IMR-90 (cell line): ENCODE measurements at regions not wholly inside any gene's neighbourhood (a gene's known extent, or its start where the extent isn't known, plus 50 kb on each side); places are given as distances from the start of the nearest gene placed in this dataset.

Experiments used
- ATAC-seq: fragments of 200-7000 bp; cut with Tn5 transposase; 2 replicates; pipeline ENCODE4 v1.9.1; 2020; ENCODE audit warnings: low read depth, mild to moderate bottlenecking, moderate library complexity
- BruUV-seq: library from RNA; stranded (reverse); fragments of 400-500 nt; replicated peaks from 2 replicates; lab custom pipeline; 2021; lab: Mats Ljungman, UMichigan
- CTCF ChIA-PET: fragments of 300-600 bp; formaldehyde crosslinking; extraction: SDS; loops from one replicate; lab custom pipeline; 2021; ENCODE audit warnings: antibody characterized with exemption; lab: Yijun Ruan, JAX
- POLR2A ChIA-PET: fragments of 300-600 bp; sonication (Branson Sonifier 250); formaldehyde crosslinking; loops from one replicate; lab custom pipeline; 2022; ENCODE audit warnings: antibody characterized with exemption; ENCODE audit not compliant: unreplicated experiment; lab: Charles Lee
- DNase-seq: peaks from one replicate; pipeline ENCODE4 v3.0.0; 2013
- H2AFZ ChIP-seq: replicated peaks from 2 replicates; pipeline ENCODE3; 2013; ENCODE audit warnings: low read length, mild to moderate bottlenecking; ENCODE audit not compliant: poor library complexity
- H2AK5ac ChIP-seq: 2 replicates; pipeline ENCODE4 v1.6.1; 2013; ENCODE audit warnings: low read depth, low read length, inconsistent platforms
- H2AK9ac ChIP-seq: replicated peaks from 2 replicates; pipeline ENCODE3; 2013; ENCODE audit warnings: mild to moderate bottlenecking, low read depth, low read length, moderate library complexity; ENCODE audit not compliant: poor library complexity
- H2BK120ac ChIP-seq: 2 replicates; pipeline ENCODE4 v1.6.1; 2013; ENCODE audit warnings: low read depth, low read length, inconsistent platforms
- H2BK15ac ChIP-seq: 3 replicates; pipeline ENCODE4 v1.6.1; 2013; ENCODE audit warnings: low read depth, low read length, inconsistent platforms
- H2BK20ac ChIP-seq: 2 replicates; pipeline ENCODE4 v1.6.1; 2013; ENCODE audit warnings: low read depth, mild to moderate bottlenecking, inconsistent platforms, low read length, moderate library complexity
- H2BK5ac ChIP-seq: 2 replicates; pipeline ENCODE4 v1.6.1; 2013; ENCODE audit warnings: mild to moderate bottlenecking, low read depth, low read length, inconsistent platforms; ENCODE audit not compliant: poor library complexity, severe bottlenecking
- H3K14ac ChIP-seq: replicated peaks from 2 replicates; pipeline ENCODE4 v1.6.1; 2013; ENCODE audit warnings: low read depth, low read length, inconsistent platforms
- H3K18ac ChIP-seq: 2 replicates; pipeline ENCODE4 v1.6.1; 2013; ENCODE audit warnings: low read depth, low read length, control low read depth
- H3K23ac ChIP-seq: 2 replicates; pipeline ENCODE4 v1.6.1; 2013; ENCODE audit warnings: low read depth, low read length, inconsistent platforms
- H3K27ac ChIP-seq: 2 replicates; pipeline ENCODE4 v1.5.1; 2013; ENCODE audit warnings: mild to moderate bottlenecking, control low read depth, low read length; ENCODE audit not compliant: insufficient read depth
- H3K27me3 ChIP-seq: 2 replicates; pipeline ENCODE4 v1.6.1; 2013; ENCODE audit warnings: low read length; ENCODE audit not compliant: control insufficient read depth, insufficient read depth
- H3K36me3 ChIP-seq: 2 replicates; pipeline ENCODE4 v1.6.1; 2013; ENCODE audit warnings: low read length, mixed read lengths; ENCODE audit not compliant: control insufficient read depth, insufficient read depth
- H3K4ac ChIP-seq: 2 replicates; pipeline ENCODE4 v1.6.1; 2013; ENCODE audit warnings: low read depth, low read length, inconsistent platforms
- H3K4me1 ChIP-seq: 2 replicates; pipeline ENCODE4 v1.6.1; 2013; ENCODE audit warnings: low read length, mixed read lengths; ENCODE audit not compliant: control insufficient read depth, insufficient read depth
- H3K4me2 ChIP-seq: 2 replicates; pipeline ENCODE4 v1.6.1; 2013; ENCODE audit warnings: low read depth, mild to moderate bottlenecking, control low read depth, low read length, moderate library complexity
- H3K4me3 ChIP-seq: 2 replicates; pipeline ENCODE4 v1.5.1; 2013; ENCODE audit warnings: low read depth, mild to moderate bottlenecking, control low read depth, low read length, moderate library complexity; ENCODE audit not compliant: insufficient read depth
- H3K56ac ChIP-seq: 2 replicates; pipeline ENCODE4 v1.6.1; 2013; ENCODE audit warnings: low read length, inconsistent platforms; ENCODE audit not compliant: insufficient read depth; ENCODE audit errors: extremely low read depth
- H3K79me1 ChIP-seq, 2 experiments: 2 replicates each; pipeline ENCODE4 v1.6.1; 2013; ENCODE audit warnings: low read length in 2 of 2, inconsistent platforms in 1 of 2, low read depth in 1 of 2
- H3K9ac ChIP-seq: 2 replicates; pipeline ENCODE4 v1.6.1; 2013; ENCODE audit warnings: low read depth, low read length, control low read depth
- H3K9me1 ChIP-seq: 2 replicates; pipeline ENCODE4 v1.6.1; 2013; ENCODE audit warnings: low read length, inconsistent platforms; ENCODE audit not compliant: insufficient read depth
- H3K9me3 ChIP-seq: 2 replicates; pipeline ENCODE4 v1.6.1; 2013; ENCODE audit warnings: low read length; ENCODE audit not compliant: control insufficient read depth, insufficient read depth
- H4K20me1 ChIP-seq: 2 replicates; pipeline ENCODE4 v1.6.1; 2013; ENCODE audit warnings: low read length, inconsistent platforms; ENCODE audit not compliant: insufficient read depth
- H4K5ac ChIP-seq: 2 replicates; pipeline ENCODE4 v1.6.1; 2013; ENCODE audit warnings: mild to moderate bottlenecking, low read depth, low read length, control low read depth
- H4K8ac ChIP-seq, 2 experiments: 2 replicates each; pipeline ENCODE4 v1.6.1; 2013; ENCODE audit warnings: low read depth in 2 of 2, low read length in 2 of 2, control low read depth in 1 of 2, inconsistent platforms in 1 of 2
- H4K91ac ChIP-seq: 2 replicates; pipeline ENCODE4 v1.6.1; 2013; ENCODE audit warnings: low read depth, low read length, inconsistent platforms; ENCODE audit not compliant: insufficient read depth
- CEBPB ChIP-seq: IDR thresholded peaks from 2 replicates; pipeline ENCODE4 v1.6.1; 2012; ENCODE audit warnings: low read depth, low read length, improper control_type of control experiment
- FOS ChIP-seq: fragments of 150-350 bp; IDR thresholded peaks from 2 replicates; pipeline ENCODE4 v1.6.1; 2016; ENCODE audit warnings: low read depth, low read length
- MAFK ChIP-seq: IDR thresholded peaks from 2 replicates; pipeline ENCODE4 v1.6.1; 2012; ENCODE audit warnings: low read depth, low read length, improper control_type of control experiment
- MAZ ChIP-seq: IDR thresholded peaks from 2 replicates; pipeline ENCODE4 v1.6.1; 2012; ENCODE audit warnings: low read depth, mild to moderate bottlenecking, low read length, improper control_type of control experiment, moderate library complexity, borderline replicate concordance
- MXI1 ChIP-seq: IDR thresholded peaks from 2 replicates; pipeline ENCODE4 v1.6.1; 2012; ENCODE audit warnings: low read depth, mild to moderate bottlenecking, low read length, moderate library complexity, borderline replicate concordance
- NFE2L2 ChIP-seq: fragments of 150-350 bp; IDR thresholded peaks from 2 replicates; pipeline ENCODE4 v1.6.1; 2016; ENCODE audit warnings: low read depth, mild to moderate bottlenecking, low read length
- RFX5 ChIP-seq: IDR thresholded peaks from 2 replicates; pipeline ENCODE4 v1.8.0; 2012; ENCODE audit warnings: low read depth, mild to moderate bottlenecking, low read length, moderate library complexity
- WGBS, 2 experiments: methylation state at CpG; one replicate each; pipeline versions ENCODE4 v1.1.5 to v1.1.7; 2013; ENCODE audit warnings: missing lambda C conversion rate in 2 of 2; ENCODE audit not compliant: insufficient read length in 1 of 2; ENCODE audit errors: extremely low coverage in 2 of 2; 5-methylcytosine and 5-hydroxymethylcytosine counted together
- dilution Hi-C: fragments of 300-500 bp; cut with HindIII; formaldehyde crosslinking; loops from one replicate; pipeline ENCODE4 v1.14.3; 2018; ENCODE audit warnings: low sequenced_read_pairs; ENCODE audit not compliant: unreplicated experiment
- in situ Hi-C: fragments of 300-500 bp; cut with MboI; formaldehyde crosslinking; loops from 3 replicates; pipeline ENCODE4 v1.14.3; 2019; ENCODE audit warnings: low sequenced_read_pairs, inconsistent platforms, mixed read lengths
- intact Hi-C: fragments of 100-400 bp; cut with micrococcal nuclease; formaldehyde crosslinking; loops from 2 replicates; pipeline ENCODE4 v1.10.0; 2022
- TF ChIP-seq, protein P1 (sequence below): conservative IDR thresholded peaks from 2 replicates; pipeline ENCODE4 v1.5.1; 2012; ENCODE audit warnings: mild to moderate bottlenecking, low read depth, low read length, improper control_type of control experiment

DNA sequence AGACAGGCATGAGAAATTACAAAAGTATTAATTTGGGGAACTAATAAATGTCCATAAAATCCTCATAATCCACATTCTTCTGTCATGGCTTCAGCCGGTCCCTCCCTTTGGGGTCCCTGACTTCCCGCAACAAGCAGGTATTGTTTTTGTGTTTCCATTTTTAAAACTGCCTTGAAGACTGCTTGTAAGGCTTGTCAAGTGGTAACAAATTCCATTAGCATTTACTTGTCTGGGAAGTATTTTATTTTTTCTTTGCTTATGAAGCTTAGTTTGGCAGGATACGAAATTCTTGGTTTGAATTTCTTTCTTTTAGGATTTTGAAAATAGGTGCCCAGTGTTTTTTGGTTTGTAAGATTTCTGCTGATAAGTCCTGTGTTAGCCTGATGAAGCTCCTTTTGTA lies 65.3 kb upstream of the LRFN5 start:
- Histone ChIP-seq H3K4me1 (no peaks in the 10 kb centered on the region), H3K23ac (no peak overlapping the region), H3K9me1 (no peaks in the 10 kb centered on the region), H3K9ac (no peak overlapping the region), H3K4me2 (no peak overlapping the region), H3K27ac (no peak overlapping the region), H3K4me3 (no peak overlapping the region), H2BK20ac (no peak overlapping the region), H2BK120ac (no peak overlapping the region), H4K5ac (no peak overlapping the region), H3K36me3 (no peaks in the 10 kb centered on the region), H3K56ac (no peak overlapping the region), H3K9me3 (peaks cover 3% of the 10 kb centered on the region; the same call in 1 of the 2 replicates), H4K8ac (no peak overlapping the region), H3K14ac (no peak overlapping the region), H3K27me3 (no peaks in the 10 kb centered on the region), H2AK9ac (no peak overlapping the region), H2AFZ (no peak overlapping the region), H3K4ac (no peak overlapping the region), H2BK15ac (no peak overlapping the region), H2AK5ac (no peak overlapping the region), H3K18ac (no peak overlapping the region), H3K79me1 (no peaks in the 10 kb centered on the region), H4K91ac (no peak overlapping the region), H2BK5ac (no peak overlapping the region), H4K20me1 (no peaks in the 10 kb centered on the region)
- no peak for ATAC-seq
- CTCF ChIA-PET = interaction anchor here (0.6 kb wide), 1 partner anchor 1083 kb away, joined by 8 read pairs; no protein-coding TSS in a partner anchor
- intact Hi-C loops (no loop called here), dilution Hi-C loops (no loop called here), in situ Hi-C loops (no loop called here)
- no CpG with 5 or more reads among the region's 3 CpGs for WGBS, 2 experiments
- TF ChIP-seq MXI1 = no peak
- no peak for TF ChIP-seq CEBPB
- TF ChIP-seq NFE2L2 = no peak
- no peak for TF ChIP-seq MAFK
- TF ChIP-seq FOS = no peak
- TF ChIP-seq RFX5 = no peak
- TF ChIP-seq MAZ = no peak
- TF ChIP-seq, protein P1, sequence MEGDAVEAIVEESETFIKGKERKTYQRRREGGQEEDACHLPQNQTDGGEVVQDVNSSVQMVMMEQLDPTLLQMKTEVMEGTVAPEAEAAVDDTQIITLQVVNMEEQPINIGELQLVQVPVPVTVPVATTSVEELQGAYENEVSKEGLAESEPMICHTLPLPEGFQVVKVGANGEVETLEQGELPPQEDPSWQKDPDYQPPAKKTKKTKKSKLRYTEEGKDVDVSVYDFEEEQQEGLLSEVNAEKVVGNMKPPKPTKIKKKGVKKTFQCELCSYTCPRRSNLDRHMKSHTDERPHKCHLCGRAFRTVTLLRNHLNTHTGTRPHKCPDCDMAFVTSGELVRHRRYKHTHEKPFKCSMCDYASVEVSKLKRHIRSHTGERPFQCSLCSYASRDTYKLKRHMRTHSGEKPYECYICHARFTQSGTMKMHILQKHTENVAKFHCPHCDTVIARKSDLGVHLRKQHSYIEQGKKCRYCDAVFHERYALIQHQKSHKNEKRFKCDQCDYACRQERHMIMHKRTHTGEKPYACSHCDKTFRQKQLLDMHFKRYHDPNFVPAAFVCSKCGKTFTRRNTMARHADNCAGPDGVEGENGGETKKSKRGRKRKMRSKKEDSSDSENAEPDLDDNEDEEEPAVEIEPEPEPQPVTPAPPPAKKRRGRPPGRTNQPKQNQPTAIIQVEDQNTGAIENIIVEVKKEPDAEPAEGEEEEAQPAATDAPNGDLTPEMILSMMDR = no peak
- no peak for DNase-seq
- POLR2A ChIA-PET = no interaction called here
- no TSS peak for BruUV-seq
